Activated CD8-positive, alpha-beta memory T cell treated with anti-CD3 and anti-CD28 coated beads, Interleukin-2, amount 10 ng/mL, durations not matched to agents 7 days and 5 days (primary cell): ENCODE measurements at regions not wholly inside any gene's neighbourhood (a gene's known extent, or its start where the extent isn't known, plus 50 kb on each side); places are given as distances from the start of the nearest gene placed in this dataset.
A peak's percentile ranks its signal among the peaks of the same experiment; 100 is the strongest.

ENCODE experiments used
- ATAC-seq: fragments of 150-1000 bp; cut with Tn5 transposase; one replicate; pipeline ENCODE4 v1.10.0; 2021; ENCODE audit warnings: moderate library complexity
- CTCF ChIA-PET: fragments of 350-600 bp; sonication (Branson Sonifier 250); formaldehyde crosslinking; loops from one replicate; lab custom pipeline; 2021; ENCODE audit warnings: antibody characterized with exemption; lab: Charles Lee
- DNase-seq: peaks from one replicate; pipeline ENCODE4 v3.0.0-alpha.2; 2020
- H3K27ac Mint-ChIP-seq: one replicate; pipeline ENCODE4 v1.8.0; 2021; ENCODE audit warnings: mild to moderate bottlenecking, mixed read lengths
- H3K27me3 Mint-ChIP-seq: one replicate; pipeline ENCODE4 v1.8.0; 2021; ENCODE audit warnings: mixed read lengths
- H3K36me3 Mint-ChIP-seq: one replicate; pipeline ENCODE4 v1.8.0; 2021; ENCODE audit warnings: mild to moderate bottlenecking, mixed read lengths
- H3K4me1 Mint-ChIP-seq: one replicate; pipeline ENCODE4 v1.8.0; 2021; ENCODE audit warnings: mixed read lengths
- H3K4me3 Mint-ChIP-seq: one replicate; pipeline ENCODE4 v1.8.0; 2021; ENCODE audit warnings: mild to moderate bottlenecking, moderate library complexity, mixed read lengths
- H3K9me3 Mint-ChIP-seq: one replicate; pipeline ENCODE4 v1.8.0; 2022; ENCODE audit warnings: low read depth, mixed read lengths

GRCh38 chr15:70245932-70246622, 148.4 kb upstream of the TLE3 start:
- Mint-ChIP-seq H3K9me3 (no peaks in the 10 kb centered on the region), H3K4me3 (no peak overlapping the region), H3K36me3 (no peaks in the 10 kb centered on the region), H3K27me3 (peaks cover 7% of the 10 kb centered on the region), H3K27ac (no peak overlapping the region), H3K4me1 (peaks cover 60% of the 10 kb centered on the region)
- ATAC-seq (no peak), DNase-seq (no peak)
- CTCF ChIA-PET, result no interaction called here

GRCh38 chr15:70244978-70245542, 147.3 kb upstream of the TLE3 start:
- H3K36me3 Mint-ChIP-seq, result no peaks in the 10 kb centered on the region
- peaks cover 60% of the 10 kb centered on the region for H3K4me1 Mint-ChIP-seq
- no peak overlapping the region for H3K27ac Mint-ChIP-seq
- DNase-seq (no peak), ATAC-seq (no peak)
- H3K9me3 Mint-ChIP-seq, result no peaks in the 10 kb centered on the region
- CTCF ChIA-PET, result no interaction called here
- H3K4me3 Mint-ChIP-seq, result no peak overlapping the region
- peaks cover 9% of the 10 kb centered on the region for H3K27me3 Mint-ChIP-seq

- ATAC-seq, result no peak
- no peak overlapping the region for H3K4me3 Mint-ChIP-seq
- no peak for DNase-seq
- CTCF ChIA-PET, result no interaction called here
- H3K27ac Mint-ChIP-seq, result no peak overlapping the region
- no peaks in the 10 kb centered on the region for H3K9me3 Mint-ChIP-seq
- H3K36me3 Mint-ChIP-seq, result no peaks in the 10 kb centered on the region
- peaks cover 12% of the 10 kb centered on the region for H3K27me3 Mint-ChIP-seq
- peaks cover 60% of the 10 kb centered on the region for H3K4me1 Mint-ChIP-seq
Observed at GRCh38 chr15:70243686-70244540, 146.2 kb upstream of the TLE3 start.

GRCh38 chr15:70242951-70243685, 145.4 kb upstream of the TLE3 start:
- Mint-ChIP-seq H3K36me3 (no peaks in the 10 kb centered on the region), H3K27me3 (peaks cover 15% of the 10 kb centered on the region), H3K4me1 (peaks cover 56% of the 10 kb centered on the region), H3K4me3 (no peak overlapping the region), H3K9me3 (no peaks in the 10 kb centered on the region), H3K27ac (no peak overlapping the region)
- DNase-seq (peak; percentile 55), ATAC-seq (peak; percentile 64)
- CTCF ChIA-PET, result no interaction called here

- ATAC-seq (no peak), DNase-seq (no peak)
- CTCF ChIA-PET, result interaction anchor here (1.0 kb wide), 1 partner anchor 17 kb away, joined by 3 read pairs; no protein-coding TSS in a partner anchor
- H3K27ac Mint-ChIP-seq, result no peak overlapping the region
- H3K27me3 Mint-ChIP-seq, result peaks cover 20% of the 10 kb centered on the region
- no peaks in the 10 kb centered on the region for H3K9me3 Mint-ChIP-seq
- no peak overlapping the region for H3K4me3 Mint-ChIP-seq
- peaks cover 63% of the 10 kb centered on the region for H3K4me1 Mint-ChIP-seq
- no peaks in the 10 kb centered on the region for H3K36me3 Mint-ChIP-seq
Observed at GRCh38 chr15:70241561-70242320, 144.0 kb upstream of the TLE3 start.

GRCh38 chr15:70240820-70241430, 143.2 kb upstream of the TLE3 start:
- Mint-ChIP-seq H3K4me3 (no peak overlapping the region), H3K36me3 (no peaks in the 10 kb centered on the region), H3K9me3 (no peaks in the 10 kb centered on the region), H3K27me3 (peaks cover 20% of the 10 kb centered on the region), H3K4me1 (peaks cover 62% of the 10 kb centered on the region), H3K27ac (no peak overlapping the region)
- CTCF ChIA-PET, result interaction anchor here (1.5 kb wide), 1 partner anchor 247 kb away, joined by 3 read pairs; no protein-coding TSS in a partner anchor
- ATAC-seq (no peak), DNase-seq (no peak)

- H3K4me3 Mint-ChIP-seq, result no peak overlapping the region
- H3K9me3 Mint-ChIP-seq, result no peaks in the 10 kb centered on the region
- ATAC-seq, result no peak
- peaks cover 59% of the 10 kb centered on the region for H3K4me1 Mint-ChIP-seq
- no peak overlapping the region for H3K27ac Mint-ChIP-seq
- DNase-seq, result no peak
- H3K36me3 Mint-ChIP-seq, result no peaks in the 10 kb centered on the region
- CTCF ChIA-PET, result interaction anchor here (1.5 kb wide), 1 partner anchor 247 kb away, joined by 3 read pairs; no protein-coding TSS in a partner anchor
- H3K27me3 Mint-ChIP-seq, result peaks cover 20% of the 10 kb centered on the region
Observed at GRCh38 chr15:70240082-70240481, 142.4 kb upstream of the TLE3 start.

- H3K36me3 Mint-ChIP-seq, result no peaks in the 10 kb centered on the region
- peaks cover 66% of the 10 kb centered on the region for H3K4me1 Mint-ChIP-seq
- no peak overlapping the region for H3K27ac Mint-ChIP-seq
- no peaks in the 10 kb centered on the region for H3K9me3 Mint-ChIP-seq
- ATAC-seq, result no peak
- DNase-seq, result no peak
- no peak overlapping the region for H3K4me3 Mint-ChIP-seq
- H3K27me3 Mint-ChIP-seq, result peaks cover 21% of the 10 kb centered on the region
- CTCF ChIA-PET, result no interaction called here
Observed at GRCh38 chr15:70238917-70239316, 141.2 kb upstream of the TLE3 start.

- Mint-ChIP-seq H3K4me1 (peaks cover 53% of the 10 kb centered on the region), H3K36me3 (peaks cover 2% of the 10 kb centered on the region), H3K27ac (no peak overlapping the region), H3K4me3 (no peak overlapping the region), H3K27me3 (peaks cover 21% of the 10 kb centered on the region), H3K9me3 (no peaks in the 10 kb centered on the region)
- DNase-seq (no peak), ATAC-seq (no peak)
- CTCF ChIA-PET, result no interaction called here
Observed at GRCh38 chr15:70237626-70238025, 139.9 kb upstream of the TLE3 start.

GRCh38 chr15:70236341-70237086, 138.8 kb upstream of the TLE3 start:
- Mint-ChIP-seq H3K27ac (no peak overlapping the region), H3K27me3 (peaks cover 23% of the 10 kb centered on the region), H3K36me3 (peaks cover 10% of the 10 kb centered on the region), H3K9me3 (peaks cover 9% of the 10 kb centered on the region), H3K4me3 (no peak overlapping the region), H3K4me1 (peaks cover 42% of the 10 kb centered on the region)
- DNase-seq, result no peak
- peak; percentile 61 for ATAC-seq
- CTCF ChIA-PET, result interaction anchor here (1.4 kb wide), 1 partner anchor 16 kb away, joined by 4 read pairs; no protein-coding TSS in a partner anchor

- peaks cover 37% of the 10 kb centered on the region for H3K4me1 Mint-ChIP-seq
- peaks cover 11% of the 10 kb centered on the region for H3K9me3 Mint-ChIP-seq
- no peak overlapping the region for H3K27ac Mint-ChIP-seq
- DNase-seq (no peak), ATAC-seq (no peak)
- peaks cover 16% of the 10 kb centered on the region for H3K27me3 Mint-ChIP-seq
- H3K4me3 Mint-ChIP-seq, result no peak overlapping the region
- peaks cover 12% of the 10 kb centered on the region for H3K36me3 Mint-ChIP-seq
- CTCF ChIA-PET, result interaction anchor here (0.7 kb wide), 1 partner anchor 278 kb away, joined by 3 read pairs; no protein-coding TSS in a partner anchor
Observed at GRCh38 chr15:70235347-70235746, 137.6 kb upstream of the TLE3 start.
